HG03060 (cell line): ENCODE measurements at regions not wholly inside any gene's neighbourhood (a gene's known extent, or its start where the extent isn't known, plus 50 kb on each side); places are given as distances from the start of the nearest gene placed in this dataset.

Experiments
- ATAC-seq: cut with Tn5 transposase; IDR thresholded peaks from one replicate; pipeline ENCODE4 v1.9.1; 2021; ENCODE audit warnings: low read depth, moderate number of reproducible peaks; ENCODE audit not compliant: unreplicated experiment

DNA sequence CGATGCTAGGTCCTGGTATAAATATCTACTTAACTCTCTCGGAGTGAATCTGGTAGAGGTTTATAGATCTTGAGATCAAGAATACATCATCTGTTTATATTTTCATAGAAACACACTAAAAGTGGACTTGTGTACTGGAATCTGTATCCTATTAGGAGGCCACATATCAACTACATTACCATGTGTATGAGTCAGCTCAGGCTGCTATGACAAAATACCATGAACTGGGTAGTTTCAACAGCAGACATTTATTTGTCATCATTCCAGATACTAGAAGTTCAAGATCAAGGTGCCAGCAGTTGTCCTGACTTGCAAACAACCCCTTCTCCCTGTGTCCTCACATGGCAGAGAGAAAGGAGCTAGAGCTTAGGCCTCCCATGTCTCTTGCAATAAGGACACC lies 113.9 kb upstream of the PFKP start:
- no peak for ATAC-seq

DNA sequence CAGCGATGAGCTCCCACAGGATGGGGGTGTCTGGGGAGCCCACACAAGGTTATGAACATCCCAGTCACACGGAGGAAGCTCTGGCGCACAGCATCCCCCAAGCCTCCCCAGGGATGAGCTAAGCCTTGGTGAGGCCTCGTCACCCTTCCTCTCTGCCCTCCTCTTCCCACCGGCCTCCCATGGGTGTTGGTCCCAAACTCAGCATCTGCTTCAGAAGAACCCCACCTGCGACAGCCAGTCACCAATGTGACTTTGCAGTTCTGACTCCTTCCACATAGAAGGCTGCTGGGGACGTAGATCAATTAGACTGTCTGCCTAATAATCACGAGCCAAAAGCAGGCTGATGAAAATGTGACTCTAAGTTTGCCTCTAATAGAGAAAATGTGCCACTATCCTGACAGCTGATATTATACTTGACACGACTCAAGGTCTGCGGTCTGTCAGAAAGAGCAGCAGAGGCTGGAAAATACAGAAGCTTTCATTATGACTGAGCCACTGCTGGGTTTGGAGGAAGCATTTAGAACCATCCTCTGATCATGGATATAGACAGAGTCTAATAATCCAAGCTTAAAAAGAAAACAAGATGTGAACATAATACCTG lies 116.0 kb upstream of the PFKP start:
- no peak for ATAC-seq

DNA sequence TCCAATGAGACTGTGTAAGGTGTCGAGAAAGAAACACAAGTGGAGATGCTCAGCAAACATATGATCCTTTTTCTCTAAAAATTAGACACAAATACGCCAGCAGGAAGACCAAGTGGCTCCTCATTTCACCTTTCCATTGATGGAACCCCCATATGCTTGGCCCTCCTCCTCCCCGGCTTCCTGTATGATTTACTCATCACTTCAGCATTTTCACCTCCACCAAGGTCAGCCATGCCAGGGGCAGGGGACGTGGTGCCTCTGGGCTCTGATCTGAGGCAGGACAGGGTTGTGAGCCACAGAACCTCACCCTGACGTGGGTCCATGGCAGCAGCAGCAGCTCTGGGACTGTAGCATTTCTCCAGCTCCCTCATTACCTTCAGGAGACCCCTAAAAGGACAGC lies 116.8 kb upstream of the PFKP start:
- no peak for ATAC-seq

DNA sequence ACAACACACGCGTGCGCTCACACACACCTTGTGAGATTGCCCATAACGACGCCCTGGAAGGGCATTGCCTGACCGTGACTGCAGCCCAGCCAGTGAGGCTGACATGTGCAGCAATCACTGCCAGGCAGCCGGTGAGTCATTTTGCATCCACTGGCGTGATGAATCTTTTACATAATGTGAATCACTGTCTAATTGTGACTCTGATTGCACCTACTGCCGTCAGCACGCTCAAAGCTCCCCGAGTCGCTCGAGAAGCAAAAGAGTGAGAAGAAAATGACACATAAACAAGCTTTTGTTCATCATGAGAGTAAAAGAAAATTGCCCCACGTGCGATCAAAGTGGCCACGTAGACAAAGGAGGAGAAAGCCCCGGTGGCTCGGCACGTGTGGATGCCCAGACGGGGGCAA lies 117.4 kb upstream of the PFKP start:
- peak; percentile 50 for ATAC-seq

DNA sequence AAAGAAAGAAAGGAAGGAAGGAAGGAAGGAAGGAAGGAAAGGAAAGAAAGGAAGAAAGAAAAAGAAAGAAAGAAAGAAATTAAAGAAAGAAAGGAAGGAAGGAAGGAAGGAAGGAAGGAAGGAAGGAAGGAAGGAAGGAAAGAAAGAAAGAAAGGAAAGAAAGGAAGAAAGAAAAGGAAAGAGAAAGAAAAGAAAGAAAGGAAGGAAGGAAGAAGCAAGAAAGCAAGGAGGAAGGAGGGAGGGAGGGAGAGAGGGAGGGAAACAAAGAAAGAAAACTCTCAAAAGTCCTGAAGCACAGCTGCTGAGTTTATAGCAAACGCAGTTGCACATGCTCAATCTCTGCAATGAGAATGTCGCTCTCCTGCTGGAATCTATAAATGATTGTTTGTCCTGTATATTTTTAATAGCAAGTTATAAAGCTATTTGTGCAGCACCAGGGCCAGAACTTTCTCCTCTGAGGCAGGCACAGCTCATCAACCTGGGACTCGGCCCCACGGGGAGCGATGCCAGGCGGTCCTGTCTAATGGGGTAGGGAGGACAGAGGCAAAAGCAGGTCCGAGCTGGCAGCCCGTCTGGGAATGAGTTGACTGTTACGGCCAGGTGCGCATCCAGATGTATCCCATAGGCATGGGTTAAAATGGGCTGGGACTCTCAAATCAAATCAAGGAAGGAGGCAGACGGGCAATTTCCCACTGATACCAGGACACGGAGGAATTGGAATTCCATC lies 118.0 kb upstream of the PFKP start:
- no peak for ATAC-seq

DNA sequence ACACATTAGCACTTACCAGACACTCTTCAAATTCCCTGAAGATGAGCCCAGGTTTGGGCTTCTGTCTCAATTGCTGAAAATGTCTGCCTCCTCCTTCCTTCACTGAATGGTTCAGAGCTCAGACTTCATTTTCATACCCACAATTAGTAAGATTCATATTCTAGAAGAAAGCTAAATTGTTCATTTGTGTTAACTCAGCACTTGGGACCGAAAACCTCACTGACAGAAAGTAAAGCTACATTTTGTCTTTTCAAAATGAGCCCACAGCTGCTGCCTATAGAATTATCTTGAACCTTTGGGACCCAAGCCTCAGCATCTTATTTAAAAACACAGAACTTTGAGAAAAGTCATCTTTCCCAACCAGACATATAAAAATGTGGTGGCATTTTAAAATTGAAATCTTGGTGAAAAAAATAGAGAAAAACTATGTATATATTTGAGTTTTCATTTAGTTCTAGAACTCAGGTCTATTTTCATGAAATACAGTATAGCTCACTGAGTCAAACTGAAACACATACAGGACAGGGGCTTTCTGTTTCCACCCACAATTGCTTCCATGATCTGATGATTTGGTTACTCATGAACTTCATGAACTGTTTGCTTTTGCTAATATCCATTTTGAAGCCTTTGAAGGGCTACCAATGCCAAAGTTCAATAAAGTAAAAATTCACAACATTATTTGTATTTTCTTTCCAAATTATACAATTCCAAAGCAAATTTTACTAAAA lies 119.1 kb upstream of the PFKP start:
- ATAC-seq = peak; percentile 66

DNA sequence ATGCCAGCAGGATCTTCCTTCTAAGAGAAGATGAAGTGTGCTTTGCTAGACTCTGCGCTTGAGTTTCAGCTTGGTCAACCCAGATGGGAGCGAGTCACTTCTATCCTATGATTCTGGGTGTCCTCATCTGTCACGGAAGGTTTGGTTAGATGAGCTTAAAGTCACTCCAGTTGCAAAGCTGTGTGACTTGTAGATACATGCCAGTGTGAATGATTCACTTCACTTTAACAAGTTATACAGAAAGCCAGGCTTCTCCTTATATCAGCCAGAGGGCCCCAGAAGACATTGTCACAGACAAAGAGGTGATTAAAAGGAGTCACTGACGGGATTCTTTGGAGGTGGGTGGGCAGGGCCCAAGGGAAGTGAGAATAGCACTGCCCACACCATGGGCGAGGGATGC lies 122.6 kb upstream of the PFKP start:
- ATAC-seq = no peak

DNA sequence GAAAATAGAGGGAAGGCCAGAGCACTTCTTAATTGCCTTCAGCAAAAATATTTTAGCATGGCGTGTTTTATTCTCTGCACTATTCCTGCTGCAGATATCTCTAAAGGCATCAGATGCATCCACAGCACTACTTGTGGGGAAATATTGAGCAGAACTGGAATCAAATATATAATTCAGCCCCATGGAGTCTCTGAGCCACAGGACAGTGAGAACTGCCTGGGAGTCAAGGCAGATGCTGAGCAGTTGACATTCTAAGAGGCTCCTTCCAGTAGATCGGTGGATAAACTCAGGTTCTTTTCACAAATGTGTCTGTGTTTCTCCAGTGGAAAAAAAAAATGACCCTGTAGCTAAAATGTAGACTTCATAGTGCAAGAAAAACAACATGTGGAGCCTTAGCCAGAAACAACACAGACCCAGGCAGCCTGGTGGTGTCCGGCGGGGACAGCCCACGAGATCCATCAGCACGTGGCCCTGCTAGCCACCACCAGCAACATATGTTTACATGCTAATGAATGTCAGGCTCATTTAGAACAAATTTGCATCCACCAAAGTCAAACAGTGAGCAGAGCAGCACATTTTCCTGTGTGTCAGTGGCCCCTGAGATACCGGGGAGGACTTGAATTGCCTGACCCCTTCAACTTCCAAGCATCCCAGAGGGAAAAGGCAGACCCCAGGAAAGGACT lies 123.3 kb upstream of the PFKP start:
- no peak for ATAC-seq

DNA sequence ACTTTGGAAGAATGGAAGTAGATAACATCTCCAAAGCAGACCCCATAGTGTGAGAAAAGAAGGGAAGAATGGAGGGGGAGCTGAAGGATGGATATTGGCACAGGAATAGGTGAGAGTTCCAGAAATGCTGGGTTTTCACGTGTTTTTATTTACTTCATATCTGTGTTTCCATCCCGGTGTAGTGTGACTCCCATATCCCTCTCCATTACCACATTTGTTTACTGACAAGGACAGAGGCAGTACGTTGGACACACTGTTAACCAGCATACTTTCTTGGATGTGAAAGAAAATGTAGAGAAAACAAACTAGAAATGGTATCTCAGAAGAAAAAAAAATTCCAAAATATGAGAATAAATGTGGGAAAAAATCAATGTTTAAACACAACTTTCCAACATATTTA lies 124.4 kb upstream of the PFKP start:
- ATAC-seq = no peak

DNA sequence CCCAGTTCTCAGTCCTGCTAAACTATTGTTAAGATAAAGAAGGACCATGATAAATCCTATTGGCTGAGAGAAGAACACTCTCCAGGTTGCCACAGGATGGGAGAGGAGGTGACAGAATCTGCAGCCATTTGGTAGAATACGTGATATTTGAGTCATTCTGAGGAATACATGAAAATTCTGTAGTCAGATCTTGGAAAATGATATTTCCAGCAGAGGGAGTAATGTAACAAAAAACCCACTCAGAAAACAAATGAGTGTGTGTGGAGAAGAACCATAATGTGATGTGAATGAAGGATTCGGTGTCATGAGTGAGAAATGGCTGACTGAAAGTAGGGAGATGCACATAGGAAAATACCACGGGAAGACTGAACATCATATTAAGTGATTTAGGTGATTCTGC lies 128.5 kb upstream of the PFKP start:
- ATAC-seq = no peak

DNA sequence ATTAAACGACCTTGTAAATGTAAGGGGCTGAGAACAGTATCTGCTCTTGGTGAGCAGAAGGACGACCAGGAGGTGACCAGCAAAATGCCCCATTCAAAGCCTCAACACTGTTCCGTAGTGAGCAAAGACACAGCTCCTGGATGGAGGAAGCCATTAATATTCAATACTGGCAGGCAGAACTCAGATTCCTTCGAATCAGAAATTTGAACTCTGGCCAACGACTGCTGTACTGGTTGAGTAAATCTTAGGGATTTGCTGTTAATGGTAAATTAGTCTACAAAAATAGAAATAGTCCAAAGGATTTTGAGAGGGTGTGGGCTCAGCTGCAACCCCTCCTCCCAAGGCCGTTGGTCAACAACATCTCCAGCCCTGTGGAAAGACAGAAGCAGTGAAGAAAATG lies 130.5 kb upstream of the PFKP start:
- no peak for ATAC-seq

DNA sequence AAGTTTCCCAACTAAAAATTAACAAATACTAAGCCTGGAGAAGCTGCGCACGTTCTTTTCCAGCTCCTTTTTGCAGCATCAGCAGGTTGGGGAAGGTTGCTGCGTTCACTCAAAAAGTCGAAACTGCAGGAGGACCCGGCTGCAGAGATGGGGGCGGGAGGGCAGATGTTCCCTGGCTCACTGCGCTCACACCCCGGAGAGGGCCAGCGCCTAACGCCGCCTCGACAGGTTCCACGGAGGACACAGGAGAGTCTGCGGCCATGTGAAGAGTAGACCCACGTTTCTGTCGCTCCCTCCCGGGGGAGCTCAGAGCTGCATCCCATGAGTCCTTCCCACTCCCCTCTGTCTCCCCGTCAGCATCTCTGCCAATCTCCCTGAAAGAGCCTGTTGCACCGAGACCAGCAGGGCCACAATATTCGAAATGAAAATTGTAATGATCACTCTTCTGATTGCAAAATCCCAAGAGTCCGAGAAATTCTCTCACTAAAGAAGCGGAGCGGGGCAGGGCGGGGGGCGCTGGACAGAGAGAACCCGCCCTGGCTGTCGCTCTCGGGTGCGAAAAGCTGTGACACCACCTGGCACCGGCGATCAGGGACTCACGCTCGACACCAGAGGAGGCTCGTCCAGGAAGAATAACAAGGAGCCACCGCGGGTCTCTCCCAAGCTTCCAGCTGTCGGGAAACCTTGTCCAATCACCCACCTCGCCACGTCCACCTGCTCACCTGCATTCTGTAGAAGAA lies 131.5 kb upstream of the PFKP start:
- no peak for ATAC-seq

DNA sequence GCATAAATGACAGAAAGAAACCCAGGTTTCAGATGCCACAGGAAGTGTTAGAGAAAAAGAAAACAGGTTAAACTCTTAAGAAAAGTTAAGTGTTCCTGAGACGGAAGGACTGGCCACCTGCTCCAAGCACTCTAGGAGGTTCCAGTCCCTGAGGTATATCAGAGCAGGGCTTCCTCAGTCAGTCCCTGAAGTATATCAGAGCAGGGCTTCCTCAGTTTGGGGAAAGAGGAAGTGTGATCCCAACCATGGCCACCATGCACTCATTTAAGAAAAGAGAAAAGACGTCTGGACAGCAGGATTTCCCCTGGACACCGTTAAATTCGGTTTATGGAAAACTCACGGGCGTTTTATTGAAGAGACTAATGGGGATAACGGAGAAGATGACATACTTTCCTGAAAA lies 133.4 kb upstream of the PFKP start:
- ATAC-seq = no peak

DNA sequence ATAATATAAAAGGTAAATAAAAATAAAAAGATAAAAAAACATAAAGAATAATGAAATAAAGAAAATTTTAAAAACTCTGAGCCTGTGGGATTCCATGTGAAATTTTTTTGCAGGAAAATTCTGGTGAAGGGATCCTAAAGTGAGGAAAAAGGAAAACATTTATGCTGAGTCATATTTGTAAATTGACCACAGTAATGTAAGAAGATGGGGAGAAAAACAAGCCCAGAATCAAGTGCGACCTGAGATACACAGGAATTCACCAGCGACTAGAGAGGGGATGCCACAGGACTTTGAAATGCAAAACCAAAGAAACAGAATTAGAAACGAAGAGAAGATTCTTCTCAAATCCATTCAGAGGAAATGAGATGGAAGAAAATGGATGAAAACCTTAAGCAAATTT lies 133.8 kb upstream of the PFKP start:
- no peak for ATAC-seq

DNA sequence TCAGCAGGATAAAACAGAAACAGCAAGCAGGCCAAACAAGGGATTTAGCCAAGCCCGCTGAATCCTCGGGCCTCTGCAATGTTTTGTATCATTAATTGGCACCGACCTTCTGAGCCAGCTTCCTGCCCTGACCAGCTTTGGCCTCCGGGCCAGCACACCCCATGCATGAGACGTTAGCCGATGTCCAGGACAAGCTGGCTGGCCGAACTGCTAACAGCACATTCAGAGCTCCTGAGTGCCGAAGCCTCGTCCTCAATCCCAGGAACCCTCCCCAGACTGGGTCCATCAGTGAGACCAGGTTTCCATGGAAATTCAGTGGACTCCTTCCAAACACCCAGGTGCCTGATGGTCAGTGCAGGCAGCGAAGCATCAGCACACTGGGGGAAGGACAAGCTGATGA lies 134.3 kb upstream of the PFKP start:
- no peak for ATAC-seq

DNA sequence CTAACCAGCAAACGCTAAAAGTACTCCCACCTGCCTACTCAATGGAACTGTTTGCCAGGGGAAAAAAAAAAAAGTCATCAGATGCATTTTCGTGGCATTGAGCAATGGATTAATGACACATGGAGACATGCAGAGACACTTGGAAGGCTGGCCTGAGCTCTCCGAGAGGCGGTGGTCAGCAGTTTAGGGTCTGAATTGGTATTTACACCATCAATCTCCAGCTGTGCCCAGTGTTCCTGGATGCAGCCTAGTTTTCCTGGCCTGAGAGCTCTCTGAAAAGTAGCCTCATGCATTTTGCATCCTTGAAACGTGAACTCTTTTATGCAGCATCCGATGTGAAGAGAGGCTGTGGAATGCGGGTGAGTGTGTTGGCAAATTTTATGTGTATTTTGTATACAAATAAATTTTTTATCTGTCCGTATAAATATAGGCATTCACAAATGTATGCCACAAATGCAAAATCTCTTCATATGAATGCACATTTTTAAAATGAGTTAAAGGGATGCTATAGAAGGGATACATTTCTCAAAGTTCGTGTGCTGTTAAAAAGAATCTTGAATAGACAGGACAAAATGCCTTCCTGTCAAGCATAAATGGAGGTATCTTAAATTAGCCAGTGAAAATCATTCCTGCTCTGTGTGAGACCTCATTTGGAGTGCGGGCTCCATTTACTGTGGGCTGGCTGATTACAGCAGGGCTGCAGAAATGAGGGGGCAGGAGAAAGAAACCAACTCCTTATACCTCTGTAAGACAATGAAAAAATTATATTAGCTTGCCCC lies 137.7 kb upstream of the PFKP start:
- ATAC-seq = no peak

DNA sequence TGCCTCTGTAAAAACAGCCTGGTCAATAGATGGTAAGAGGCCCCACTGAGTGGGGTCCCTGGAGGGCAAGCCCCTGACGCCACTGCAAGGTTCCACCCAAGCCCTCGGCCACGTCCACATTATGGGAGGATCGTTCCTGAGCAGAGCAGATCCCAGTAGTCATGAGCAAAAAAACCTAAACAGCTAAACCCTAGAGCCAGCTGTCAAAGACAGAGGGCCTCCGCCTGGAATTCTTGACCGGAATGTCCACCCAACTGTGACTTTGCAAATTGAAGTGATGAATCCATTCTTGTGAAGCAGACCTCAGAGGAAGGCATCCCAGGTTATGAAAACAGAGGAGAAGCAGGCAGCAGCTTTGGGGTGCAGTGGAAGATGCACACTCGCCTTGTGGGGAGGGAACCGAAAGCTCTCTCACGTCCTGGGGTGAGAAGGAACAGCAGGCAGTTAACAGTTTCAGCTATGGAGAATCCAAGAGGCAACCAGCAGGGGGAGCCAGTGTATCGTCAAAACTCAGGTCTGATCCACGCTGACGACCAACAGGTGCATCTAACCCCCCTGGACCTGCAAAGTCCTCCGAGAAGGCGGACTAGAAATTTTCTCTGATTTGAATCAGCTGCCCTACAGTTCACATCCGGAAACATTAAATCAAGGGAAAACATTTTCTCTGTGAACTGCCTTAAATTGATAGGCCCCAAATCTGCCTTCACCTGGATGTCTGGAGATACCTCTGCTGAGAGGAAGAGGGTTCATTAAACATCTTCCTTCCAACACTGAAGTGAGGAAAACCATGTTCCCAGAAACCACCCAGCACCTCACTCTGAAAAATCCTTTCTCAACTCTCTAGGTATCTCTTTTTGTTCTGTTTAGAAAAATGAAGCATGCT lies 139.1 kb upstream of the PFKP start:
- peak; percentile 75 for ATAC-seq

DNA sequence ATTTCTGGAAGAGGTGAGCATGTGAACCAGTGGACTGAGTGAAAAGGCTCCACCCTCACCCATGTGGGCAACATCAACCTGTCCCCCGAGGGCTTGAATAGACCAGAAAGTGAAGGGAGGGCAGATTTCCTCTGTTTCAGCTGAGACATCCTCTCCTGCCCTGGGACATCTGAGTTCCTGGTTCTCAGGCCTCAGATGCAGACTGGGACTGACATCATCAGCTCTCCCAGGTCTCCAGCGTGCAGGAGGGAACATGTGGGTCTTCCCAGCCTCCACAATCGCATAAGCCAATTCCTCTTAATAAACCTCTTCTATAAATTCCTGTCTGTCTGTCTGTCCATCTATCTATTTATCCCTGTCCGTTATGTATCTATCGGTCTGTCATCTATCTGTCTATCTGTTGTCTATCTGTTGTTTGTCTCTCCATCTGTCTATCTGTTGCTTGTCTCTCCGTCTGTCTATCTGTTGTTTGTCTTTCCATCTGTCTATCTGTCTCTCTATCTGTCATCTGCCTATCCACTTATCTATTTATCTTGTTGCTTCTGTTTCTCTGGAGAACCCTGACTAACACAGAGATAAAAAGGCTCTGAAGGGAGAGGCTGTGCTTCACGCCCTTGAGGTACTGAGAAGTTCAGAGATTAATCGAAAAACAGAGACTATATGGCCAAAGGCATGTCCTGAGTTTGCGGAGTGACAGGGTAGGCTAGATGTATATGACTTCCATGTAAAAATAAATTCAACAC lies 140.3 kb upstream of the PFKP start:
- no peak for ATAC-seq
